ENCODE measurements at regions not wholly inside any gene's neighbourhood (a gene's known extent, or its start where the extent isn't known, plus 50 kb on each side); places are given as distances from the start of the nearest gene placed in this dataset.

- no peak for DNase-seq (ENCODE audit: low read depth)
These were observed 434.0 kb upstream of the RGS6 start for GRCh38 chr14:71498212-71498611.

- DNase-seq (ENCODE audit: low read depth) = no peak
These were observed 433.2 kb upstream of the RGS6 start for GRCh38 chr14:71499018-71499417.

GRCh38 chr14:71507681-71508080 lies 424.5 kb upstream of the RGS6 start:
- no peak for DNase-seq (ENCODE audit: low read depth)

GRCh38 chr14:71508901-71509300 lies 423.3 kb upstream of the RGS6 start:
- no peak for DNase-seq (ENCODE audit: low read depth)

- no peak for DNase-seq (ENCODE audit: low read depth)
These were observed 421.1 kb upstream of the RGS6 start for GRCh38 chr14:71511152-71511551.

GRCh38 chr14:71514941-71515919 lies 417.0 kb upstream of the RGS6 start:
- no peak for DNase-seq (ENCODE audit: low read depth)

- DNase-seq (ENCODE audit: low read depth) = no peak
These were observed 410.7 kb upstream of the RGS6 start for GRCh38 chr14:71521238-71522135.

GRCh38 chr14:71523630-71524319 lies 408.5 kb upstream of the RGS6 start:
- DNase-seq (ENCODE audit: low read depth) = no peak

- DNase-seq (ENCODE audit: low read depth) = no peak
These were observed 407.8 kb upstream of the RGS6 start for GRCh38 chr14:71524320-71524982.

- no peak for DNase-seq (ENCODE audit: low read depth)
These were observed 406.5 kb upstream of the RGS6 start for GRCh38 chr14:71525663-71526221.

- DNase-seq (ENCODE audit: low read depth) = no peak
These were observed 405.8 kb upstream of the RGS6 start for GRCh38 chr14:71526388-71526787.

GRCh38 chr14:71527838-71528237 lies 404.4 kb upstream of the RGS6 start:
- DNase-seq (ENCODE audit: low read depth) = no peak

GRCh38 chr14:71529848-71530247 lies 402.4 kb upstream of the RGS6 start:
- DNase-seq (ENCODE audit: low read depth) = no peak

- DNase-seq (ENCODE audit: low read depth) = no peak
These were observed 399.9 kb upstream of the RGS6 start for GRCh38 chr14:71532344-71532743.

GRCh38 chr14:71532790-71533189 lies 399.4 kb upstream of the RGS6 start:
- DNase-seq (ENCODE audit: low read depth) = no peak

- DNase-seq (ENCODE audit: low read depth) = no peak
These were observed 398.8 kb upstream of the RGS6 start for GRCh38 chr14:71533390-71533789.

- DNase-seq (ENCODE audit: low read depth) = no peak
These were observed 398.4 kb upstream of the RGS6 start for GRCh38 chr14:71533800-71534199.

GRCh38 chr14:71534506-71534905 lies 397.7 kb upstream of the RGS6 start:
- DNase-seq (ENCODE audit: low read depth) = no peak

GRCh38 chr14:71536015-71536740 lies 396.1 kb upstream of the RGS6 start:
- no peak for DNase-seq (ENCODE audit: low read depth)

- no peak for DNase-seq (ENCODE audit: low read depth)
These were observed 395.1 kb upstream of the RGS6 start for GRCh38 chr14:71536927-71537772.
